NCI-H345 treated with DMSO at 0.1 percent for 48 hours (cell line): ENCODE measurements at regions not wholly inside any gene's neighbourhood (a gene's known extent, or its start where the extent isn't known, plus 50 kb on each side); places are given as distances from the start of the nearest gene placed in this dataset.

Experiments
- DNase-seq: peaks from one replicate; lab custom pipeline; 2025; ENCODE audit not compliant: unreplicated experiment; lab: John Stamatoyannopoulos, UW

- DNase-seq = peak; percentile 5
Measured at GRCh38 chr7:19455623-19456022, 253.2 kb downstream of the POLR1F start.

DNA sequence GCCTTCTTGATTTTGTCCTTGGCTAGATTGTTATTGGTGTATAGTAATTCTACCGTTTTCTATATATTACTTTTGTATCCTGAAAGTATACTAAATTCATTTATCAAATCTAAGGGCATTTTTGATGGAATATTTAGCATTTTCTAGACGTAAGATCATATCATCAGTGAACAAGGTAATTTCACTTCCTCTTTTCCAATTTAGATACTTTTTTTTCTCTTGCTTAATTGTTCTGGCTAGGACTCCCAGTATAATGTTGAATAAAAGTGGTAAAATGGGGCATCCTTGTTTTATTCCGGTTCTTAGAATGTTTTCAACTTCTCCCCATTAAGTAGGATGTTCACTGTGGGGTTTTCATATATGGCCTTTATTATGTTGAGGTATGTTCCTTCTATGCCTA lies 260.7 kb downstream of the POLR1F start:
- no peak for DNase-seq

DNA sequence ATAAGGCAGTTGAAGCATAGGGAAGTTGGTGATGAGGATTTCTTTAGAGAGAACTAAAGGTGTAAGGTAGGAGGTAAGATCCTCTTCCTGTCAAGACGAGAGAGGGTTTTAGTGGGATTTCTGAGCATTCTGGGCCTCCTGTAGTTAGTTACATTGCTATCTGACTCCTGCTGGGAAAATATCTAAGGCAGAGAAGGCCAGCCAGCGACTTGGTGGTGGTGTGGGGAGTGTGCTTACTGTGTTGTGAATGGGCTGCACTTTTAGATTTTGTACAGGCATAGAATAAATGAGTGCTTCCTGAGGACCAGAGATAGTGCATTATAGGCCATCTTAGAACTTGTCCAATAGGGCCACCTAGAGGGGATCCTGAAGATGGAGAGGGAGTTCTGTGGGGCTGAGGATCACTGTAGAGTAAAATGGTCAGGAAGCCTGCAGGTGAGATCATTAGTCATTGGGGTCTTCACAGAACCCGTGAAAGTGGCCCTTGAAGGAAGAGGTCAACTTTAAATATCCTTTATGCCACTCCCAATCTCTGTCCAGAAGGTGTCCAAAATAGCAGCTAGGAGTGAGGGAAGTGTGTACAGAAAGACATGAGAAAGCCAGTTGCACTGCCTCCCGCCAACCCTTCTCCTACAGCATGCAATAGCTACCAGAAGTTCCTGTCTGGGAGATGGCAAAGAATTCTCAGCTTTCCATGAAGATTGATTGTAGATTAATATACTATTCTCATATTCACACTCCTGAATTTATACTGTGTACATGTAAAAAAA lies 266.6 kb downstream of the POLR1F start:
- peak; percentile 4 for DNase-seq

DNA sequence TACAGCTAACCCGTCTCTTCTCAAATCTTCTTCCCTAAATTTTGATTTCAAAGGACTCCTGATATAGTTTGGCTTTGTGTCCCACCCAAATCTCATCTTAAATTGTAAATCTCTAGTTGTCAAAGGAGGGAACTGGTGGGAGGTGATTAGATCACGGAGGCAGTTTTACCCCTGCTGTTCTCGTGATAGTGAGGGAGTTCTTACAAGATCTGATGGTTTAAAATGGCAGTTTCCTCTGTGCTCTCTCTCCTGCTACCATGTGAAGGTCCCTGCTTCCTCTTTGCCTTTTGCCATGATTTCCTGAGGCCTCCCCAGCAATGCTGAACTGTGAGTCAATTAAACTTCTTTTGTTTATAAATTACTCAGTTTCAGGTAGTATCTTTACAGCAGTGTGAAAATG lies 269.3 kb downstream of the POLR1F start:
- DNase-seq = no peak

- no peak for DNase-seq
Measured at GRCh38 chr7:19437446-19437845, 271.4 kb downstream of the POLR1F start.

- no peak for DNase-seq
Measured at GRCh38 chr7:19427944-19428343, 280.9 kb downstream of the POLR1F start.

DNA sequence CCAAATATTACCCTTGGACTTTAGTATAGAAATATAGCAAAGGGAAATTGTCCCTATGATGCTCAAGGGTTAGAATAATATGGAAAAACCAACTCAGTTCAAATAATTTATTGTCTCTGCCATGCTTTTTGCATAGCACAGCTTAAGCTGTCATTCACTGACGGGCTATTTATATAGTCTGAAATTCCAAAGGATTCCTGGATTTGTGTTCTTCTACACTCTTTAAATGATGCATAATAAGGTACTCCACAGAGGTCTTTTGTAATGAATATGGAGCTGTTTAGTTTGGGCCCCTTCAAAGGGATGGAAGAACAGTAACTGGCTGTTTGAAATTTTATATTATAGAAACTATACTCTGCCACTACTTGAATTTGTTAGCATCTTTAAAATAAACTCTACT lies 276.6 kb upstream of the FERD3L start:
- DNase-seq = no peak

- DNase-seq = no peak
Measured at GRCh38 chr7:19417231-19417630, 272.0 kb upstream of the FERD3L start.

DNA sequence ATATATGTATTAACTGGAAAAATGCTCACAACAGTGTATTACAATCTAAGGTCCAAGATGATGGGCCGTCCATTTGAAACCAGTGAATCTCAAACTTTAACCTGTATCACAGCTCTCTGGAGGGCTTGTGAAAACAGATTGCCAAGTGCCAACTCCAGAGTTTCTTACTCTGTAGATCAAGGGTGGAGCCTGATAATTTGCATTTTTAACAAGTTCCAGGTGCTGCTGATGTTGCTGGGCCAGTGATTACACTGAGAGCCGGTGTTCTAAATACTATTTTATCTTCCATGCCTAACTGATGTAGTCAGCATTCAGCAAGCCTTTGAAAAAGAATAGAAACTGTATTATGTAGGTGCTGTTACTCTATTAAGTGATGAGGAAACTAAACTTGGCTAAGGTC lies 269.9 kb upstream of the FERD3L start:
- DNase-seq = no peak

- no peak for DNase-seq
Measured at GRCh38 chr7:19413443-19413965, 268.3 kb upstream of the FERD3L start.

DNA sequence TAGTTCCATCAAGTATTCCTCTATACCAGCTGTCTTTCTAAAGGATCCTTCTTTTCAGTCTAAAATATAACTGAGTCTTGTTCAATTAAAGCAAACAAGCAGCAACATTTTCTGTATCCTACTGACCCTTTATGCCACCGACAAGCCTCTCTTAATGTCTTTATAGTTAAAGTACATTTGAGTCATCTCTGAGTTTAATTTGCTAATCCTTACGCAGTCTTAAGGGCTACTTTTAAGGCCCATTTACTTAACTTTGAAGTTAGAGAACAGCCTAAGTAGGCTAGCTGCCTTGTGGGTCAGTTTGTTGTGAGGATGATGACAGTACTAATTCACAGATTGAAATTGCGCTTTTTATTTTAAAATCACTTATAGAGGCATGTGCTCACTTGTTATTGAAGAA lies 265.5 kb upstream of the FERD3L start:
- no peak for DNase-seq

DNA sequence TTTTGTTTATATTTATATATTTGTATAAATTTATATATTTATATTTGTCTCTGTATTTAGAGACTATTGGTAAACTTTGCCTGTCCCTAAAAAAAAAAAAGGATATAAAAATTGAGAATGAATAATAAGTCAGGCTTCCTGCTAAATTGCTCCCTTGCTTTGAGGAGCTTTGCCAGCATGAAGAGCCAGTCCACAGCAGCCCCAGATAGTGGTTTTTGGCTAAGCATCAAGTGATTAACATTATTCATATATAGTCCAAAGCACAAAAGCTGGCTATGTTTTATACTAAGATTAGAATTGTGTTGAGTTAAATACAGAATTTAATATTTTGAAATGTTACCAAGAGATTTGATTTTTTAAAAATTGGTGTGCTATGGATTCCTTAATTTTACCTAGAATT lies 264.9 kb upstream of the FERD3L start:
- no peak for DNase-seq

DNA sequence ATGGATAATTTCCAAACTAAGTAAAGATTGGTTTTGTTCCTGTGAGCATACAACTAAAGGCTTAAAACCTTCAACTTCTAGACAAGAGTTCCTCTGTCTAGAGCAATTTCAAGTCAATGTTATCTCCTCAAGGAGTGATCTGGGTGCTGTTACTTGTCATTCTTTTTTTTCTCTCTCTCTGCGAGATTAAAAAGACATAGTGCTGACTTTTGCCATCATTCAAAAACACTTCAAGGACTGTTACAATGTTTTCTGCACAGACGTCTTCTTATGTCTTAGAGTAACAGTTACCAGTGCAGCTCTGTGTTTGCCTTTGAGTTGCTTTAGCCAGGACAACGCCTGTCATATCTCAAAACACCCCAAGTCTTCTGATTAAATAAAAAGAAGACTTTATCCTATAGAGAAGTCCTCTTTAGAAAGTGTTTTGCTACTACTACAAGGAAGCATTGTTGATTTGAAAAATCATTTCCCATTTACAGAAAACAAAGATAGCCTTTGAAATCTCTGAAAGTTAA lies 263.5 kb upstream of the FERD3L start:
- DNase-seq = no peak

GRCh38 chr7:19407270-19407669 lies 262.0 kb upstream of the FERD3L start:
- DNase-seq = no peak

GRCh38 chr7:19405541-19405940 lies 260.3 kb upstream of the FERD3L start:
- DNase-seq = no peak

- DNase-seq = no peak
Measured at GRCh38 chr7:19404912-19405329, 259.7 kb upstream of the FERD3L start.

DNA sequence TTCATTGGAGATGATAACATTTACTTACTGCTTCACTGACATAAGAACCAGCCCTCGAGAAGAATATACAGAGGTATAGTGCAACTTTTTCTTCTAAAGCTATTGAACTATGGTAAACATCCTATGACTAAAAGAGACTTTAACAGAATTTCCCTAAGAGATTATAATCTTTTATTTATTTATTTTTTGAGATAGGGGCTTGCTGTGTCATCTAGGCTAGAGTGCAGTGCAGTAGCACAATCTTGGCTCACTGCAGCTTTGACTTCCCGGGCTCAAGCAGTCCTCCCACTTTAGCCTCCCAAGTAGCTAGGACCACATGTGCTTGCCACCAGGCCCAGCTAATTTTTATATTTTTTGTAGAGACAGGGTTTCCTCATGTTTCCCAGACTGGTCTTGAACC lies 258.5 kb upstream of the FERD3L start:
- DNase-seq = no peak

DNA sequence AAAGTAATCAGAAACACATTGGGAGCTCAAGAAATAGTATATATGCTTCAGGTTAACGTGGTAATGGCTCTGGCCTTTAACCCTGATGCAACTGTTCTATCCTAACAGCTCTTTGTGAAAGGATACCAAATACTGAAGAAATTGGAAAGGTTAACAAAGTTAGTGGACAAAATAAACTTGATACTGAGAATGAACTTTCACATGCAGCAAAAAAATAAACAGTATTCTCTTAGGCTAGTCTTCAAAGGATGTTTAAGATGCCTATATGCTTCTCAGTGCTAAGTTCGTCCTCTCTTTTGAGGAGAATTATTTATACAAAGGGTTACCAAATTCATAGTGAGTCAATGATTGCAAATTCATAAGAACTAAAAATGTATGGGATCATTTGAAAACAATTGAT lies 256.2 kb upstream of the FERD3L start:
- no peak for DNase-seq

DNA sequence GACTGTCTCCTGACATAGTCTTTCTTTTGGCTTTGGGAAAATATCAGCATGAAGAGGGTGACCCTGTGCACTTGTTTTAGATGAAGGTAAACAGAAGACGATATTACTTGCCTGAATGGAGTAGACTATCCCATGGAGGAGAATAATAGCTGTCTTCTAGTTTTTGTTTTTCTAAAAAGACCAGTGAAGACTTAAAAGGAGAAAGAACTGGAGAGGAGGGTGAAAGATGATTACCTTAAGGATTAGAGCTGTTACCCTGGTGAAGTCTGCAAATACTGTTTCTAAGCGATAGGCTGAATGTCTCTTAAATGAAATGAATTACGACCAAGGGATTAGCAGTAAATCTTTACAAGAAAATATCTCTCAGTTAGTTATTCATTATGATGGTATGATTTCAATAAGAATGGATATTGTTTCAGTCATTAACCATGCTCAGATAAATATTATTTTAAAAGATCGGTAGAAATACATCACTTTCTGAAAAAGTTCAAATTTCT lies 255.6 kb upstream of the FERD3L start:
- no peak for DNase-seq

DNA sequence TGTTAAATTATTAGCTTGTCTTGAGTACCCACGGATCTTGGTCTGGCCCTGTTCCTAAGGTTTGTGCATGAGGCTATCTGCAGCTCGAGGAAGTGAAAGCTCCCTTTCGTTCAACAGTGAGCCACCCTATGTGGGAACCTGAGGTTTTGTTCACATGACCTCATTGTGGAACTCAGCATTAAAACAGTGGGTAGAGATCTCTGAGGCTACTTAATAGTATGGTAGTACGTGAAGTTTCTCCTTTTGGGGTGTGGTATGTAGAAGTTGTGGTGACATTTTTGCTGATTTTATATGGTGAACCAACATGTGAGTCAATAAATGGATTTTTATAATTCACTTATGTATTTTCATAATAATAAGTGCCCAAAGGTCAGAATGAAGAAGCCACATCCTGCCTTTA lies 252.7 kb upstream of the FERD3L start:
- no peak for DNase-seq

DNA sequence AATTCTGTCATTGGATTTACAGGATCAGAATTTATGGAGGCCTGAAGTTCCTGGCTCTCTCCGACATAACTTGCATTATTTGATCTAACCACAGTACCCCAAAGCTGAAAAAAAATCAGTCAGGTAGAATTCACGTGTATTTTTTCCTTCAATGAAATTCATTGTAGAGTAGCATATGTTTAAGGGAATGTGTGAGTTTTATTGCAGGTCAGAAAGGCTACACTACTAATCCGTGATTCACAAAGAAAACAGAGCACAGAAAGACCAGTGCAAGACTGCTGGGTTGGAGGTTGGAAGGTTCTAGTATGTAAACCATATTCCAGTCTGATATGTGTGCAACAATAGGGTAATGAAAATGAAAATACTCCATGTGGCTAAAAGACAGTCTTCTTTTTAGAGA lies 247.0 kb upstream of the FERD3L start:
- DNase-seq = no peak

- DNase-seq = no peak
Measured at GRCh38 chr7:19390795-19391194, 245.6 kb upstream of the FERD3L start.

DNA sequence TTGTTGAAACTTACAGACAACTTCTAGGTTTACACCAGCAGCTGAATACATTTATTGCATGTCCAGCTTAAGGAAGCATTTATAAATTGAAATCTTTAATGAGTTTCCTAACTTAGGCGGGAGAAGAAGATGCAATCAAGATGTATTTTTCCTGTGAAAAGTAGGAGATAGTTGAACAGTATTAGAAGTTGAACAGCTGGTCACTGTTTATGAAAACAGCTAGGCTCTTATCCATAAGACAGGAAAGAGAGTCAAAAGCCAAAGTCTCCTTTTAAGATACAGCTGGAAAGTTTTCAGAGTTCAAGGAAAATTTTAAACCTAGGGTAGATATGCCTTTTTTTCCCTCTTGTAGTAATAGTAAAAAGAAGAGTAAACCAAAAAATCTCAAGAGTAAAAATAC lies 236.1 kb upstream of the FERD3L start:
- DNase-seq = no peak
